ENCODE measurements at regions not wholly inside any gene's neighbourhood (a gene's known extent, or its start where the extent isn't known, plus 50 kb on each side); places are given as distances from the start of the nearest gene placed in this dataset.

GRCh38 chr9:126114850-126115460 is 211.7 kb upstream of the MVB12B start:
- no TSS peak for BruUV-seq (replicated peaks)
- H3K4me3 ChIP-seq (replicated peaks in 1 of 3; ENCODE audit: insufficient read depth in 1 of 3, low read depth in 1 of 3, low read length in 3 of 3) = no peak overlapping the region
- H2AFZ ChIP-seq (ENCODE audit: low read depth, low read length) = no peak overlapping the region
- H3K27me3 ChIP-seq (ENCODE audit: control insufficient read depth in 2 of 2, insufficient read depth in 2 of 2, low read length in 2 of 2) = no peaks in the 10 kb centered on the region
- H3K9me1 ChIP-seq (replicated peaks; ENCODE audit: control insufficient read depth, extremely low read depth, insufficient read depth, low read length) = no peaks in the 10 kb centered on the region
- FAIRE-seq (no peak), DNase-seq (ENCODE audit: low read depth, low spot score) (no peak)
- no peak overlapping the region for H3K27ac ChIP-seq (ENCODE audit: insufficient read depth, low read depth, low read length)
- no peaks in the 10 kb centered on the region for H3K36me3 ChIP-seq (ENCODE audit: control insufficient read depth in 2 of 2, extremely low read depth in 1 of 2, insufficient read depth in 2 of 2, low read length in 2 of 2)
- H4K20me1 ChIP-seq (replicated peaks; ENCODE audit: control insufficient read depth, extremely low read depth, insufficient read depth, low read length) = no peaks in the 10 kb centered on the region
- ChIA-PET POLR2A (no interaction called here), CTCF (interaction anchor here (1.1 kb wide), 1 partner anchor 112 kb away, joined by 3 read pairs; no protein-coding TSS in a partner anchor)
- no peak overlapping the region for H3K9ac ChIP-seq (replicated peaks; ENCODE audit: extremely low read depth, insufficient read depth, low read length)
- H3K9me3 ChIP-seq (replicated peaks; ENCODE audit: control insufficient read depth, insufficient read depth, low read length) = no peaks in the 10 kb centered on the region
- no peaks in the 10 kb centered on the region for H3K79me2 ChIP-seq (ENCODE audit: control insufficient read depth, insufficient read depth, low read length)
- no peaks in the 10 kb centered on the region for H3K4me1 ChIP-seq (ENCODE audit: control insufficient read depth, extremely low read depth, insufficient read depth, low read length)
- intact Hi-C loops (cut with micrococcal nuclease) = no loop called here
- dilution Hi-C loops (cut with MboI; ENCODE audit: extremely low pct_ligation_motif_present, low sequenced_read_pairs) = no loop called here
- TF ChIP-seq GATA2 (IDR thresholded peaks at IDR 0.05; ENCODE audit: insufficient read depth, insufficient read length, low read depth, low read length) (no peak), POLR2A (IDR thresholded peaks at IDR 0.05; ENCODE audit: low read depth, low read length) (no peak), FOS (IDR thresholded peaks at IDR 0.05; ENCODE audit: borderline replicate concordance, insufficient read depth, low read length) (no peak), MYC (IDR thresholded peaks at IDR 0.05; ENCODE audit: low read depth, low read length) (no peak), POLR2AphosphoS5 (IDR thresholded peaks at IDR 0.05; ENCODE audit: insufficient read depth, low read depth, low read length) (no peak)
- TF ChIP-seq, protein P1, sequence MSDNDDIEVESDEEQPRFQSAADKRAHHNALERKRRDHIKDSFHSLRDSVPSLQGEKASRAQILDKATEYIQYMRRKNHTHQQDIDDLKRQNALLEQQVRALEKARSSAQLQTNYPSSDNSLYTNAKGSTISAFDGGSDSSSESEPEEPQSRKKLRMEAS (IDR thresholded peaks at IDR 0.05; ENCODE audit: insufficient read depth, insufficient read length) = no peak
- TF ChIP-seq, protein P2, sequence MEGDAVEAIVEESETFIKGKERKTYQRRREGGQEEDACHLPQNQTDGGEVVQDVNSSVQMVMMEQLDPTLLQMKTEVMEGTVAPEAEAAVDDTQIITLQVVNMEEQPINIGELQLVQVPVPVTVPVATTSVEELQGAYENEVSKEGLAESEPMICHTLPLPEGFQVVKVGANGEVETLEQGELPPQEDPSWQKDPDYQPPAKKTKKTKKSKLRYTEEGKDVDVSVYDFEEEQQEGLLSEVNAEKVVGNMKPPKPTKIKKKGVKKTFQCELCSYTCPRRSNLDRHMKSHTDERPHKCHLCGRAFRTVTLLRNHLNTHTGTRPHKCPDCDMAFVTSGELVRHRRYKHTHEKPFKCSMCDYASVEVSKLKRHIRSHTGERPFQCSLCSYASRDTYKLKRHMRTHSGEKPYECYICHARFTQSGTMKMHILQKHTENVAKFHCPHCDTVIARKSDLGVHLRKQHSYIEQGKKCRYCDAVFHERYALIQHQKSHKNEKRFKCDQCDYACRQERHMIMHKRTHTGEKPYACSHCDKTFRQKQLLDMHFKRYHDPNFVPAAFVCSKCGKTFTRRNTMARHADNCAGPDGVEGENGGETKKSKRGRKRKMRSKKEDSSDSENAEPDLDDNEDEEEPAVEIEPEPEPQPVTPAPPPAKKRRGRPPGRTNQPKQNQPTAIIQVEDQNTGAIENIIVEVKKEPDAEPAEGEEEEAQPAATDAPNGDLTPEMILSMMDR (IDR thresholded peaks at IDR 0.05; ENCODE audit: extremely low read depth in 1 of 2, insufficient read depth in 1 of 2, low read depth in 1 of 2, low read length in 2 of 2) = no peak
- H3K4me2 ChIP-seq (ENCODE audit: insufficient read depth, low read length) = no peak overlapping the region

Measured in endothelial cell of umbilical vein (primary cell).